Activated CD4-positive, alpha-beta T cell treated with anti-CD3 and anti-CD28 coated beads, Interleukin-2, amount 50 U/mL, for 48 hours (primary cell): ENCODE measurements at regions not wholly inside any gene's neighbourhood (a gene's known extent, or its start where the extent isn't known, plus 50 kb on each side); places are given as distances from the start of the nearest gene placed in this dataset.

ENCODE experiments used
- DNase-seq, 2 experiments: peaks; one replicate each; pipeline ENCODE4 v3.0.0-alpha.2; 2020

DNA sequence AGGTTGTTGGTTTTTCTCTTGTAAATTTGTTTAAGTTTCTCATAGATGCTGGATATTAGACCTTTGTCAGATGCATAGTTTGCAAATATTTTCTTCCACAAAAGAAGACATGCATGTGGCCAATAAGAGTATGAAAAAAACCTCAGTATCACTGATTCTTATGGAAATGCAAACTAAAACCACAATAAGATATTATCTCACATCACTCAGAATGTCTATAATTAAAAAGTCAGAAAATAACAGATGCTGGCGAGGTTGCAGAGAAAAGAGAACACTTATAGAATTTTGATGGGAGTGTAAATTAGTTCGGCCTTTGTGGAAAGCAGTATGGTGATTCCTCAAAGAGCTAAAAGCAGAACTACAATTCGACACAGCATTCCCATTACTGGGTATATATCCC, 1355.6 kb downstream of the FAM133A start:
- DNase-seq: no peak

DNA sequence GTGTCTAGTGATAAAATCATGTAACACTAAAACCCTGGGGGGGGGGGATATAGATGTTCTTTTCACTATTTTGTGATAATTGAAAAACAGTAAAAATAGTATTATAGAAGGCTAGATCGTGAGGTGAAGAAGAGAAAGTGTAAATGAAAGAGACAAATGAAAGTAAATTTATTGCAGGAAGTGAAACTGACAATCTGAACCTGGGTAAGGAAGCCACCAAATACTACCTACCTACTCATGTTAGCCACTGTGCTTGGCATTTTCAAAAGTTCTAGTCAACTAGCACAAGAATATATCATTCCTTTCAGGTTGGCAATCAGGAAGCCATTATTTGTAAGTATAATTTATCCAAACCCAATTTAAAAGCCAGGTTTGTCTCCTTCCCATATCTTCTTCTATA, 1366.1 kb downstream of the FAM133A start:
- no peak for DNase-seq

DNA sequence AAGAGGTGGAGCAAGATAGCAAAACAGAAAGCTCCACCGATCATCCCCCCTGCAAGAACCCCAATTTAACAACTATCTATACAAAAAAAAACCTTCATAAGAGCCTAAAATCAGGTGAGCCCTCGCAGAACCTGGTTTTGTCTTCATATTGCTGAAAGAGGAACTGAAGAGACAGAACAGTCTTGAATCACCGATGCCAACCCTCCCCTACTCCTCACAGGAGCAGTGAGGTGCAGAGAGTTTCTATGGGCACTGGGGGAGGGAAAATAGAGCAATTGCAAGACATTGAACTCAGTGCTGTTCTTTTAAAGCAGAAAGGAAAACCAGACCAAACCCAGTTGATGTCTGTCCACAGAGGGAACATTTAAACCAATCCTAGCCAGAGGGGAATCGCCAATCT, 1370.3 kb downstream of the FAM133A start:
- DNase-seq: no peak

DNA sequence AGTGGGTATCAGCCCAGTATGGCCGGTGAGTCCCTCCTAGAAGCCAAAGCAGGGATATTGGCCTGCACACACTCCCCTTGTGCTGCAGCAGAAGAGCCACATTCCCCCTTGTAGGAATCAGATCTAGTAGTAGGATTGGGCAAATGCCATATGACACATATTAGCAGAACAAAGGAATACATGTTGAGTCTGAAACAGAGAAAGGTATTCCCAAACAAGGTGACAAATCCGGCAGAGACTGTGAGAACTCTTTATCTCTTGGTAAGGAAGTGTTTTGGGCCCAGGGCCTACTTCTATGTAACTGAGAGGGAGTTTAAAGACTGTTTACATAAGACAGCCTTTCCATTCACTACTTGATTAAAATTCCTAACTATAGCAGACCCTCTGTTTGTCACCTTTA, 1382.0 kb downstream of the FAM133A start:
- DNase-seq: no peak

DNA sequence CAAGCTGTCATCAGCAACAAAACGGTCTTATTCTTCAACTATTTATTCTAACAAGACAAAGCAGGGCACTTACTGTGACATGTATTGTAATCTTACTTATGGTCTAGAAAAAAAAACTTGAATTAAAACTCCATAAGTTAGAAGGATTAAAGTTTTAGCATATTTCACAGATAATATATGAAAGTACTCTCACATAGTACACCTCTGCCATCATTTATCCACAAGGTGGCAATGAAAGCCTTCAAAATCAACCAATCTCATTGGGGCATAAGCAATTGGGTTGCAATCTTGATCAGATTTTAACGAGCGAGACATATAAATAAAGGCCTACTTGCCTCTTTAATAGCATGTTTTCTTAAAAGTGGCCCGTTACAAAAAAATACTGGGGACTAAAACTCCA, 1382.9 kb downstream of the FAM133A start:
- DNase-seq: no peak

DNA sequence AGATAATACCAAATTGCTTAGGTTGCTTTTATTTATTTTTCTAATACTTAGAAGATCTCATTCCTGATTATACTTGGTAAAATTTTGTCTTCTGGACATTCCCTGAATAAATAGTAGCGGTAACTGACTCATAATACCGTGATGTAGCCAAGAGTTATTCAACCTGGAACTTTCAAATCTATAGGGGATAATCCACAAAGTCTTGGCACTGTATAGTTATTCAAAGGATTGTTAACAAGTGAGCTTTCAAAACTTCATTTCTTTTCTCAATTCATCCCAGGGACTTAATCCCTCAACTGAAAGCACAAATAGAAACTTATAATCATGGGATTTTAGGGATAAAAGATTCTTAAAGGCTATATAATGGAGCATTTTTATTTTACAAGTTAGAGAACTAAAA, 1383.3 kb downstream of the FAM133A start:
- DNase-seq: no peak

DNA sequence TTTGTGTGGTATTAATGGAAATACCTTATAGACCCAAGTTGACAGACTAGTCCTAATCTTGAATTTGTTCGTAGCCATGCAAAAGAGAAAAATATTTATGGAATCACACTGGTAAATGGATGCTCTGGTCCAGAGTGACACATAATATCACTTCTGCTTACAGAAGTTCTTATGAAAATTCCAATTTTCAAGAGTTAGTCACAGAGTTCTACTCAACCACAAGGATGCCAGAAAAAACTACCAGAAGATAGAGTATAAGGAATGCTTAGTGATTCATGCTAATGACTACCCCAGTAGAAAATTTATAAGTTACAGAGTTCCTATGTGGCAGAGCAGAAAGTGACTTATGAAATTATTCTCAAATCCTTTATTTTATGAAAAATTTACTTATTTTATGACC, 1384.8 kb downstream of the FAM133A start:
- no peak for DNase-seq

DNA sequence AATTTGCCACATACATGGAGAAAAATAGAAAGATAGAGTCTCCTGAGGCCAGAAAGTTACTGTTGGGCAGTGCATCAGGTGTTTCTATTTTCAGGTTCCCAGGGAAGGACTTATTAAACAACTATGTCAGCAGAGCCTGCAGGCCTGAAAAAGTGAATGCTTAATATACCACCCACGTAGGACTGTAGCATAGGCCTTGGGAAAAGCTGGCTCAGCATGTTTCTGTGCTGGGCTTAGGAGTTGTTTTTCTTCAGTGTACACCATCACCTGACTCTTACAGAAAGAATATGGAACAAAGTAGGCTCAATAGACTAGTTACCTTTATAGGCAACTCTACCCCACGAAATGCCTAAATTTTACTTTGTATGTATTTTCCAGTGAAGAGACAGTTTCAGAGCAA, 1385.9 kb downstream of the FAM133A start:
- DNase-seq: no peak

DNA sequence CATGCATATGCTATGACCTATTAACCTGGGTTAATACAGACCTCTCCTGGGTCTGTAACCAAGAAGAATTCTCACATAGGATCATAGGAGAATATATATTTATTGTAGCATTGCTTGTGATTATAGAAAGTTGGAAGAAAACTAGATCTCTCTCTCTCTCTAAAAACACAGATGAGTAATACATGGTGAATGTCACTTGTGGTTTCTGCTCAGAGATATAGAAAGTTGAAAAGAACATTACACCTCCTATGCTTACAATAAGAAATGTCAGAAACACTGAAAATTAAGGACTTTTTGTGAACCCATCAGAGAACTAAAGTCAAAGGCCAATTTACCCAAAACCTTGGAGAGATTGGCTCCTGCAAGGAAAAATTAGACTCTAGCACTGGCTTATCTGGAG, 1389.5 kb downstream of the FAM133A start:
- DNase-seq: no peak

DNA sequence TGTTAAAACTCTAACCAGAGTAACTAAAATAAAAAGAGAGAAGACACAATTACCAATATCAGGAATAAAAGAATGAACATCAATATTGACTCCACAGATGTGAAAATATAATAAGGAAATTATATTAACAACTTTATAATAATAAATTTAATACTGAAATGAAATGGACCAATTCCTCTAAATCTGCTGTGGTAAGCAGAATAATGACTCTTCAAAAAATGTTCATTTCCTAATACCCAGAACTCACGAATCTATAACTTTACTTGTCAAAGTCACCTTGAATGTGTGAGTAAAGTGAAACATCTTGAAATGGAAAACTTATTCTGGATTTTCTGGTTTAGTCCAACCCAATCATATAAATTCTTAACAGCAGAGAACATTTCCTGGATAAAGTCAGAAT, 1391.1 kb downstream of the FAM133A start:
- no peak for DNase-seq

DNA sequence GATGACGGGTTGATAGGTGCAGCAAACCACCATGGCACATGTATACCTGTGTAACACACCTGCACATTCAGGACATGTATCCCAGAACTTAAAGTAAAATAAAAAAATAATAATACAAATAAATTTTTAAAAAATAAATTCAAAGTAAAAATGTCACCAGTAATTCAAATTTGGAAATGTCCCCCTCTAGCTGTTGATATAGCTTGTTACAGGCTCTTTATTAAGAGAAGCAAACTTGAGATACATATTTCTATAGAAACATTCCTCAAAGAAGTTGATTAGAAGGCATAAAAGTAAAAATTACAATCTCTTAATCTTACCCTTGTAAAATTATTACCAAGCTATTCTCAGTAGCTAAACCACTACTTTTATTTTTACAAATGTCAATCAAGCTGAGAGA, 1397.0 kb downstream of the FAM133A start:
- no peak for DNase-seq

DNA sequence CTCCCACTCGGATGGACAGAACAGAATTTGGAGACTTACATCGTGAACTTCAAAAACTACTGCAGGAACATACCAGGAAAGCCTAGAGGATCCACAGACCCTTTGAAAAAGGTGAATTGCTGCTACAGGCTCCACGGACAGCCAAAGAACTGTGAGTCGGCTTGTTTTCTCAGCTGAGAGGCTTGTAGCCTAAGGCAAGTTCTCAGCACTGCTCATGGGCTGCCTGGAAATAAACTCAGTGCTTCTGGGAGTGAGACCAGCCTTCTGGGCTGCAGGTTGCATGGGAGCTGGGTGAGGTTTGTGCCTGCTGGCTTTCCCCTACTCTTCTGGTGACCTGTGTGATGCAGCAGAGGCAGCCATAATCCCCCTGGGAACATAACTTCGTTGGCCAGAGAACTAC, 1397.6 kb downstream of the FAM133A start:
- DNase-seq: no peak

DNA sequence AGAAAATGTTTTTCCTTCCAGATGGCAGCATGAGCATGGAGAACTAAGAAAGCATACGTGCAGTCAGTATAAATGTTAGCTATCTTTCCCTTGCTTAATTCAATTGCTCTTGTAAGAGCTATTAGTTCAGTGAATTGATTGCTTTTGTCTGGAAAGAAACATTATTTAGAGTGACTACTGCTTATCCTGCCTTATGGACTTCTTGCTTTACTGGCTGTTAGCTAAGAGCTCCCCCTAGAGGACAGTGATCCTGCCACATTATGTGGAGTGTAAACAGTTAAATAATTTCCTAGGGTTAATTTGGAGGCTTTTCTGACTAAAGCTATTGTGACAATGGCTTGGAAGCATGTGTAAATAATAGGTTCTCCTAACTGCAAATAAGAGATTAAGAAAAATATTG, 1402.4 kb downstream of the FAM133A start:
- peak in 1 of 2 experiments; percentile 2 for DNase-seq

DNA sequence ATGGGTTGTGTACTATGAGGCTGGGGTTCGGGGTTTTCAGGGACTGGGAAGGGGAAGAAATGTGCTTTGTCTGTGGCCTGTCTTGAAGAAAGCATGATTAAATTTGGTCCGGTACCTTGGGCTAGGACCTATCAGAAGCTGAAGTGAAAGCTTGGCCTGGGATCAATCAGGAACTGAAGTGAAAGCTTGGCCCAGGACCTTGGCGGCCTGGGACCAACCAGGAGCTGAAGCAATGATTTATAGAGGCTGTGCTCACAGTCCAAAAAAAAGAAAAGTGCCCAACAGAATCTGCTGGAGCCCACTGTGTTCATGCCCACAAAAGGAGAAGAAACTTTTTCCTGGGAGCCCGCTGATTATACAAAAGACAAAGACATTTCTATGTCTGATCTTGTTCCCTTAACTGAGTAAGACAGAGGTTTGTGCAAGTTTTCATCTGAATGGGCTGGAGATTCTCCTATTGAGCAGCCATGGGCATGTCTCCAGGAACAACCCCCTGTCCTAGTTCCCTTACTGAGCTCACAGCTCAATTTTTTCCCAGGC, 1427.9 kb downstream of the FAM133A start:
- DNase-seq: no peak

DNA sequence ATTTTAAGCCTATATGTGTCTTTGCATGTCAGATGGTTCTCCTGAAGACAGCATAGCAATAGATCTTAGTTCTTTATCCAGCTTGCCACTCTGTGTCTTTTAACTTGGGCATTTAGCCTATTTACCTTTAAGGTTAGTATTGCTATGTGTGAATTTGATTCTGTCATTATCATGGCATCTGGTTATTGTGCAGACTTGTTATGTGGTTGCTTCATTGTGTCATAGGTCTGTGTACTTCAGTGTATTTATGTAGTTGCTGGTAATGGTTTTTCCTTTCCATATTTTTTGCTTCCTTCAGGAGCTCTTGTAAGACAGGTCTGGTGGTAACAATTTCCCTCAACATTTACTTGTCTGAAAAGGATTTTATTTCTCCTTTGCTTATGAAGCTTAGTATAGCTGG, 1443.5 kb downstream of the FAM133A start:
- DNase-seq: no peak

DNA sequence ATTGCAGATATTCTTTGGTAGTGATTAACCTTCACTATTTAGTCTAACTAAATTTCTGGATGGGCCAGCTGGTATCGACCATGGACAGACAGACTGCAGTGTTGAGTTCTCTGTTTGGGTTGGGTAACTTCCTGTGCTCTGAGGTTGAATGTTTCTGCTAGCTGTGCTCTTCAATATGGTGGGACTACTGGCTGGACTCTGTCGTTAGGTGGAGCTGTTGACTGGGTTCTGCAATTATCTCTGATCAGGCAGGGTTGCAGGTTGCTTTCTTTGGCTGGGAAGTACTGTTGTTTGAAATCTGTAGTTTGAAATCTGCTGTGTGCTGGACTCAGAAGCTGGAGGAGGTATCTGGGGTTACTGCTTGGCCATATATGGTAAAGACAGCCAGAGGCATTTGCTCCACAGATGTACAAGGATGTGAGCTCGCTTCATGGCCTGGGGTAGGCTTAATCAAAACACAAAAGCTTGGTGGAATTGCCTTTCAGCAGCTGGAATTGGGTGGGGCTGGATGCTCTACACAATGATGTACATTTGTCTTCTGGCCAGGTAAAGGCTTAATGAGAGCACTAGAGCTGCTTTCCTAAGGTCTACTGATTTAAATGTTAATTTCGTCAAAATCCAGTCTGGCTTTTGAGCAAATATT, 1472.0 kb downstream of the FAM133A start:
- DNase-seq: no peak

DNA sequence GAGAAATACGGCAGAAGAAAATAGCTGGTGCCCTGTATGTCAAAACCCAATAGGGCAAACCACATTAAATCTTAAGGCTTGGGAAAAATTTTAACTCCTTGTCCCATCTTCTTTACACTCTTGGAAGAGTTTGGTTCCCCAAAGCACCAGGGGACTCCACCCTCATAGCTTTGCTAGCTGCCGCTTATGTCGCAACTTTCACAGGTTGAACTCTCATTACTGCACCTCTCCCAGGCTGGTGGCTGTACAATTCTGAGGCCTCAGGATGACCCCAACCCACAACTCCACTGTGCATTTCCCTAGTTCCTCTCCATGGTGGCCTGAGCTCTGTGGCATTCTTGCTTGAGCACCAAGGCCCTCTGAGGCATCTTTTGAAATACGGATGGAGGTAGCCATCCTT, 1478.8 kb downstream of the FAM133A start:
- DNase-seq: no peak

DNA sequence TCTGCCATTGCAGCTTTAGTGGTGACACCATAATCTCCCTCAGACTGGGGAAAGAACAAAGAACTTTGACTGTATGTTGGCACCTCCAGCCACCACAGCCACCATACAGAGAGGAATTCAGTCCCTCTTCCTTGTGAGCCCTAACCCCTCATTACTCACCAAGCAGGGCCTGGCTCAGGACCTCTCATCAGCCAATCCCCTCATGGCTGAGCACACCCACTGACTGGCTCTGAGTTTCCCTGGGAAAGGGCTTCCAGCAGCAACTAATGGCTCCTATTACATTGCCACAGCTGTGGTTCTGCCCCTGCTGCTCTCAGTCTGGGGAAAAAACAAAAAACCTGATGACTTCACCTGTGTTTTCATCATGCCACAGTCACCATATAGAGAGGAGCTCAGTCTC, 1482.6 kb downstream of the FAM133A start:
- no peak for DNase-seq
